Dermis microvascular lymphatic vessel endothelial cell (primary cell): ENCODE measurements at regions not wholly inside any gene's neighbourhood (a gene's known extent, or its start where the extent isn't known, plus 50 kb on each side); places are given as distances from the start of the nearest gene placed in this dataset.

Experiments
- DNase-seq, 2 donors: peaks; one replicate each; pipeline versions ENCODE4 v3.0.0 to v3.0.0-alpha.2; 2010; ENCODE audit warnings: low read depth in 2 of 2

- DNase-seq, result no peak
Observed at GRCh38 chr16:51666821-51667220, 515.8 kb upstream of the SALL1 start.

GRCh38 chr16:51666074-51666473, 515.0 kb upstream of the SALL1 start:
- DNase-seq, result no peak

- no peak for DNase-seq
Observed at GRCh38 chr16:51665436-51665998, 514.4 kb upstream of the SALL1 start.

GRCh38 chr16:51658531-51658930, 507.5 kb upstream of the SALL1 start:
- DNase-seq, result no peak

- DNase-seq, result no peak
Observed at GRCh38 chr16:51657848-51658247, 506.8 kb upstream of the SALL1 start.

- DNase-seq, result no peak
Observed at GRCh38 chr16:51655249-51655648, 504.2 kb upstream of the SALL1 start.

GRCh38 chr16:51651061-51651466, 500.0 kb upstream of the SALL1 start:
- no peak for DNase-seq

GRCh38 chr16:51649631-51650030, 498.6 kb upstream of the SALL1 start:
- no peak for DNase-seq

GRCh38 chr16:51648526-51648925, 497.5 kb upstream of the SALL1 start:
- DNase-seq, result no peak

- no peak for DNase-seq
Observed at GRCh38 chr16:51641191-51641765, 490.2 kb upstream of the SALL1 start.

- no peak for DNase-seq
Observed at GRCh38 chr16:51640196-51640595, 489.1 kb upstream of the SALL1 start.

GRCh38 chr16:51638339-51639135, 487.5 kb upstream of the SALL1 start:
- DNase-seq, result no peak

GRCh38 chr16:51637770-51638094, 486.7 kb upstream of the SALL1 start:
- no peak for DNase-seq

- DNase-seq, result no peak
Observed at GRCh38 chr16:51636920-51637769, 486.1 kb upstream of the SALL1 start.

- DNase-seq, result no peak
Observed at GRCh38 chr16:51635181-51635580, 484.1 kb upstream of the SALL1 start.

- no peak for DNase-seq
Observed at GRCh38 chr16:51630076-51630475, 479.0 kb upstream of the SALL1 start.

GRCh38 chr16:51629576-51629975, 478.5 kb upstream of the SALL1 start:
- DNase-seq, result no peak

GRCh38 chr16:51624080-51624775, 473.2 kb upstream of the SALL1 start:
- DNase-seq, result no peak

- no peak for DNase-seq
Observed at GRCh38 chr16:51621610-51622009, 470.5 kb upstream of the SALL1 start.

- no peak for DNase-seq
Observed at GRCh38 chr16:51615141-51615540, 464.1 kb upstream of the SALL1 start.

GRCh38 chr16:51607201-51607651, 456.2 kb upstream of the SALL1 start:
- DNase-seq, result no peak

- DNase-seq, result no peak
Observed at GRCh38 chr16:51596247-51596646, 445.2 kb upstream of the SALL1 start.
